GM20000 (cell line): ENCODE measurements at regions not wholly inside any gene's neighbourhood (a gene's known extent, or its start where the extent isn't known, plus 50 kb on each side); places are given as distances from the start of the nearest gene placed in this dataset.
A peak's percentile ranks its signal among the peaks of the same experiment; 100 is the strongest.

Experiments
- DNase-seq: peaks from one replicate; pipeline ENCODE4 v3.0.0; 2012; ENCODE audit warnings: low spot score
- CTCF ChIP-seq: IDR thresholded peaks from 2 replicates; pipeline ENCODE4 v1.5.1; 2012; ENCODE audit warnings: mild to moderate bottlenecking, control low read depth; ENCODE audit errors: extremely low read depth, missing control alignments

- DNase-seq, result no peak
- no peak for TF ChIP-seq CTCF
These were observed 192.5 kb upstream of the ZFP64 start for GRCh38 chr20:52383995-52384621.

- TF ChIP-seq CTCF, result no peak
- DNase-seq, result no peak
These were observed 191.4 kb upstream of the ZFP64 start for GRCh38 chr20:52382933-52383332.

- TF ChIP-seq CTCF, result peak; percentile 70
- DNase-seq, result peak; percentile 27
These were observed 188.3 kb upstream of the ZFP64 start for GRCh38 chr20:52379723-52380336.

GRCh38 chr20:52372169-52372568 is 180.6 kb upstream of the ZFP64 start:
- DNase-seq, result no peak

GRCh38 chr20:52365688-52366087 is 174.1 kb upstream of the ZFP64 start:
- DNase-seq, result no peak
- TF ChIP-seq CTCF, result no peak

More at GRCh38 chr20:52372169-52372568, 180.6 kb upstream of the ZFP64 start:
- TF ChIP-seq CTCF, result no peak

GRCh38 chr20:52364405-52364804 is 172.8 kb upstream of the ZFP64 start:
- DNase-seq, result no peak
- no peak for TF ChIP-seq CTCF

GRCh38 chr20:52361650-52362049 is 170.1 kb upstream of the ZFP64 start:
- TF ChIP-seq CTCF, result no peak
- no peak for DNase-seq
